Neuronal stem cell (in vitro differentiated cells): ENCODE measurements at regions not wholly inside any gene's neighbourhood (a gene's known extent, or its start where the extent isn't known, plus 50 kb on each side); places are given as distances from the start of the nearest gene placed in this dataset.

Experiments
- DNase-seq: peaks from one replicate; pipeline ENCODE4 v3.0.0-alpha.2; 2013; ENCODE audit warnings: low spot score
- H2AFZ ChIP-seq: one replicate; pipeline ENCODE4 v1.6.1; 2013; ENCODE audit warnings: mild to moderate bottlenecking, low read length, inconsistent platforms
- H2AK5ac ChIP-seq: 2 replicates; pipeline ENCODE4 v1.6.1; 2013; ENCODE audit warnings: low read depth, mild to moderate bottlenecking, inconsistent platforms, low read length, moderate library complexity, mixed read lengths
- H2BK120ac ChIP-seq: 2 replicates; pipeline ENCODE4 v1.6.1; 2013; ENCODE audit warnings: low read depth, mild to moderate bottlenecking, inconsistent platforms, low read length, moderate library complexity, mixed read lengths
- H2BK12ac ChIP-seq: one replicate; pipeline ENCODE4 v1.6.1; 2013; ENCODE audit warnings: low read length, inconsistent platforms
- H2BK15ac ChIP-seq: 2 replicates; pipeline ENCODE4 v1.6.1; 2013; ENCODE audit warnings: mild to moderate bottlenecking, low read length, inconsistent platforms, mixed read lengths
- H2BK5ac ChIP-seq: one replicate; pipeline ENCODE4 v1.6.1; 2013; ENCODE audit warnings: inconsistent platforms, mild to moderate bottlenecking, low read length, moderate library complexity
- H3K14ac ChIP-seq: one replicate; pipeline ENCODE4 v1.6.1; 2013; ENCODE audit warnings: low read length, inconsistent platforms
- H3K18ac ChIP-seq: 2 replicates; pipeline ENCODE4 v1.6.1; 2013; ENCODE audit warnings: low read length, inconsistent platforms
- H3K23ac ChIP-seq: 2 replicates; pipeline ENCODE4 v1.6.1; 2013; ENCODE audit warnings: low read depth, mild to moderate bottlenecking, mixed read lengths, low read length, inconsistent platforms; ENCODE audit not compliant: poor library complexity
- H3K27ac ChIP-seq: replicated peaks from 3 replicates; pipeline ENCODE4 v1.5.1; 2013; ENCODE audit warnings: low read length, inconsistent platforms
- H3K27me3 ChIP-seq, 3 experiments: 2 replicates each; pipeline ENCODE4 v1.6.1; 2013; ENCODE audit warnings: low read length in 3 of 3, mild to moderate bottlenecking in 2 of 3, inconsistent platforms in 1 of 3, low read depth in 1 of 3, mixed read lengths in 1 of 3, moderate library complexity in 1 of 3; ENCODE audit not compliant: control insufficient read depth in 3 of 3, insufficient read depth in 3 of 3
- H3K36me3 ChIP-seq, 2 donors: replicated peaks in 1 of 2; 2 replicates each; pipeline ENCODE4 v1.6.1; 2013; ENCODE audit warnings: low read length in 2 of 2; ENCODE audit not compliant: control insufficient read depth in 2 of 2, insufficient read depth in 2 of 2
- H3K4ac ChIP-seq: 2 replicates; pipeline ENCODE4 v1.6.1; 2013; ENCODE audit warnings: inconsistent platforms, mild to moderate bottlenecking, low read length, moderate library complexity
- H3K4me1 ChIP-seq, 2 donors: 1 replicate in 1 of 2; 2 replicates in 1 of 2; pipeline ENCODE4 v1.6.1; 2013; ENCODE audit warnings: low read length in 2 of 2, low read depth in 1 of 2; ENCODE audit not compliant: control insufficient read depth in 2 of 2, insufficient read depth in 1 of 2
- H3K4me2 ChIP-seq: one replicate; pipeline ENCODE4 v1.6.1; 2013; ENCODE audit warnings: mild to moderate bottlenecking, low read length, inconsistent platforms; ENCODE audit not compliant: insufficient read depth, poor library complexity, severe bottlenecking
- H3K4me3 ChIP-seq, 2 donors: 2 replicates each; pipeline ENCODE4 v1.5.1; 2013; ENCODE audit warnings: low read length in 2 of 2, mild to moderate bottlenecking in 2 of 2, inconsistent platforms in 1 of 2, moderate library complexity in 1 of 2
- H3K79me1 ChIP-seq: one replicate; pipeline ENCODE4 v1.6.1; 2013; ENCODE audit warnings: low read depth, mild to moderate bottlenecking, inconsistent platforms, low read length, moderate library complexity
- H3K9ac ChIP-seq: one replicate; pipeline ENCODE4 v1.6.1; 2013; ENCODE audit warnings: mild to moderate bottlenecking, low read depth, low read length, inconsistent platforms; ENCODE audit not compliant: poor library complexity
- H3K9me3 ChIP-seq, 2 donors: replicated peaks in 1 of 2; 2 replicates each; pipeline versions ENCODE3 to v1.6.1; 2013; ENCODE audit warnings: low read length in 2 of 2, mild to moderate bottlenecking in 2 of 2, inconsistent platforms in 1 of 2, low read depth in 1 of 2, mixed read lengths in 1 of 2, moderate library complexity in 1 of 2; ENCODE audit not compliant: control insufficient read depth in 2 of 2, insufficient read depth in 1 of 2
- H4K8ac ChIP-seq: one replicate; pipeline ENCODE4 v1.6.1; 2013; ENCODE audit warnings: low read depth, mild to moderate bottlenecking, inconsistent platforms, low read length, moderate library complexity
- H4K91ac ChIP-seq: one replicate; pipeline ENCODE4 v1.6.1; 2013; ENCODE audit warnings: low read length, low read depth, mild to moderate bottlenecking, inconsistent platforms; ENCODE audit not compliant: poor library complexity
- WGBS, 2 donors: extraction: QIAGEN DNeasy Blood & Tissue Kit; methylation state at CpG; one replicate each; pipeline ENCODE4 v1.1.7; 2013; ENCODE audit warnings: missing lambda C conversion rate in 2 of 2, mixed read lengths in 1 of 2; ENCODE audit not compliant: insufficient read length in 2 of 2, insufficient replicate concordance in 1 of 2; ENCODE audit errors: extremely low coverage in 2 of 2; 5-methylcytosine and 5-hydroxymethylcytosine counted together

GRCh38 chr4:127446427-127446885 is 186.3 kb upstream of the INTU start:
- no peak overlapping the region for H4K8ac ChIP-seq
- H3K27ac ChIP-seq, result no peak overlapping the region
- no peak overlapping the region for H3K9ac ChIP-seq
- WGBS, 2 donors, result no CpG with 5 or more reads among the region's 4 CpGs
- DNase-seq, result no peak
- H2AK5ac ChIP-seq, result no peak overlapping the region
- H2AFZ ChIP-seq, result no peak overlapping the region
- no peaks in the 10 kb centered on the region for H3K79me1 ChIP-seq
- no peak overlapping the region for H2BK5ac ChIP-seq
- no peaks in the 10 kb centered on the region for H3K9me3 ChIP-seq
- H3K4me2 ChIP-seq, result no peak overlapping the region
- no peak overlapping the region for H3K14ac ChIP-seq
- H3K18ac ChIP-seq, result no peak overlapping the region
- no peak overlapping the region for H2BK12ac ChIP-seq
- no peaks in the 10 kb centered on the region for H3K27me3 ChIP-seq
- no peaks in the 10 kb centered on the region for H3K4me1 ChIP-seq
- H3K4ac ChIP-seq, result no peak overlapping the region
- no peak overlapping the region for H2BK15ac ChIP-seq
- no peak overlapping the region for H4K91ac ChIP-seq
- H2BK120ac ChIP-seq, result no peak overlapping the region
- no peak overlapping the region for H3K4me3 ChIP-seq
- H3K36me3 ChIP-seq, result no peaks in the 10 kb centered on the region
- H3K23ac ChIP-seq, result no peak overlapping the region

GRCh38 chr4:127448986-127449385 is 183.8 kb upstream of the INTU start:
- no peak overlapping the region for H3K27ac ChIP-seq
- H2BK120ac ChIP-seq, result no peak overlapping the region
- H3K4me2 ChIP-seq, result no peak overlapping the region
- no peak overlapping the region for H2BK15ac ChIP-seq
- no peak overlapping the region for H4K91ac ChIP-seq
- no peak overlapping the region for H2BK12ac ChIP-seq
- H3K9me3 ChIP-seq, result no peaks in the 10 kb centered on the region
- no peaks in the 10 kb centered on the region for H3K27me3 ChIP-seq
- no peak overlapping the region for H3K14ac ChIP-seq
- DNase-seq, result no peak
- no peaks in the 10 kb centered on the region for H3K79me1 ChIP-seq
- no peak overlapping the region for H2AK5ac ChIP-seq
- no peak overlapping the region for H2AFZ ChIP-seq
- H3K4me3 ChIP-seq, result no peak overlapping the region
- no CpG with 5 or more reads among the region's 1 CpG for WGBS, 2 donors
- H3K4me1 ChIP-seq, result no peaks in the 10 kb centered on the region
- H3K23ac ChIP-seq, result no peak overlapping the region
- H3K18ac ChIP-seq, result no peak overlapping the region
- no peak overlapping the region for H4K8ac ChIP-seq
- H3K9ac ChIP-seq, result no peak overlapping the region
- H2BK5ac ChIP-seq, result no peak overlapping the region
- H3K4ac ChIP-seq, result no peak overlapping the region
- H3K36me3 ChIP-seq, result no peaks in the 10 kb centered on the region

- Histone ChIP-seq H3K4ac (no peak overlapping the region), H4K91ac (no peak overlapping the region), H3K14ac (no peak overlapping the region), H3K9ac (no peak overlapping the region), H2AK5ac (no peak overlapping the region), H3K23ac (no peak overlapping the region), H3K4me2 (no peak overlapping the region), H2BK15ac (no peak overlapping the region), H3K4me1 (no peaks in the 10 kb centered on the region), H3K36me3 (no peaks in the 10 kb centered on the region), H3K27ac (no peak overlapping the region), H3K4me3 (no peak overlapping the region), H3K27me3 (no peaks in the 10 kb centered on the region), H2AFZ (no peak overlapping the region), H2BK5ac (no peak overlapping the region), H3K18ac (no peak overlapping the region), H2BK12ac (no peak overlapping the region), H3K79me1 (no peaks in the 10 kb centered on the region), H2BK120ac (no peak overlapping the region), H4K8ac (no peak overlapping the region), H3K9me3 (no peaks in the 10 kb centered on the region)
- no peak for DNase-seq
Observed at GRCh38 chr4:127449449-127449848, 183.3 kb upstream of the INTU start.

- Histone ChIP-seq H3K36me3 (no peaks in the 10 kb centered on the region), H4K91ac (no peak overlapping the region), H2BK5ac (no peak overlapping the region), H3K9me3 (no peaks in the 10 kb centered on the region), H3K4me2 (no peak overlapping the region), H2AFZ (no peak overlapping the region), H2BK12ac (no peak overlapping the region), H3K27me3 (no peaks in the 10 kb centered on the region), H4K8ac (no peak overlapping the region), H2BK120ac (no peak overlapping the region), H3K23ac (no peak overlapping the region), H3K27ac (no peak overlapping the region), H3K14ac (no peak overlapping the region), H3K4ac (no peak overlapping the region), H2BK15ac (no peak overlapping the region), H3K4me3 (no peak overlapping the region), H2AK5ac (no peak overlapping the region), H3K18ac (no peak overlapping the region), H3K9ac (no peak overlapping the region), H3K79me1 (no peaks in the 10 kb centered on the region), H3K4me1 (no peaks in the 10 kb centered on the region)
- DNase-seq, result no peak
- no CpG with 5 or more reads among the region's 1 CpG for WGBS, 2 donors
Observed at GRCh38 chr4:127450276-127450675, 182.5 kb upstream of the INTU start.
